ENCODE measurements at regions not wholly inside any gene's neighbourhood (a gene's known extent, or its start where the extent isn't known, plus 50 kb on each side); places are given as distances from the start of the nearest gene placed in this dataset.

GRCh38 chr2:120984046-120984445 lies 248.4 kb downstream of the GLI2 start:
- POLR2A ChIA-PET, result no interaction called here
- no peak overlapping the region for H3K27ac ChIP-seq (ENCODE audit: low read depth, low read length)
- no peaks in the 10 kb centered on the region for H3K36me3 ChIP-seq (ENCODE audit: control insufficient read depth in 1 of 2, insufficient read depth in 2 of 2, low read length in 2 of 2)
- RAD21 ChIA-PET (ENCODE audit: low non-redundant PET in 1 of 2, low total read pairs in 2 of 2, uncharacterized antibody in 2 of 2, unreplicated experiment in 2 of 2), result no interaction called here
- no peaks in the 10 kb centered on the region for H3K9me2 ChIP-seq (ENCODE audit: insufficient read depth)
- H3K9me3 ChIP-seq (ENCODE audit: control insufficient read depth in 1 of 2, insufficient read depth in 1 of 2, low read depth in 1 of 2, low read length in 2 of 2), result no peaks in the 10 kb centered on the region
- no peaks in the 10 kb centered on the region for H3K79me2 ChIP-seq (ENCODE audit: insufficient read depth, low read length)
- intact Hi-C loops (cut with micrococcal nuclease), result no loop called here
- CTCF ChIA-PET, result no interaction called here
- H3K9ac ChIP-seq (ENCODE audit: low read length), result no peak overlapping the region
- H3K4me1 ChIP-seq (ENCODE audit: control insufficient read depth in 1 of 2, insufficient read depth in 2 of 2, low read length in 2 of 2), result no peaks in the 10 kb centered on the region; a peak in 1 of 4 replicates
- H3K27me3 ChIP-seq (ENCODE audit: insufficient read depth, low read length), result no peaks in the 10 kb centered on the region; the same call in 1 of the 2 replicates
- BruUV-seq (replicated peaks), result no TSS peak
- no peak overlapping the region for H2AFZ ChIP-seq (ENCODE audit: low read depth, low read length, poor library complexity, severe bottlenecking)
- no peak for TF ChIP-seq REST (IDR thresholded peaks at IDR 0.05; ENCODE audit: low read depth)
- TF ChIP-seq SP1 (IDR thresholded peaks at IDR 0.05; ENCODE audit: low read depth), result no peak
- no peak for TF ChIP-seq MAX (IDR thresholded peaks at IDR 0.05)
- TF ChIP-seq TCF7L2 (IDR thresholded peaks at IDR 0.05; ENCODE audit: borderline replicate concordance, extremely low read depth, insufficient read depth, insufficient read length), result no peak
- TF ChIP-seq JUND (IDR thresholded peaks at IDR 0.05), result no peak
- TF ChIP-seq ATF3 (IDR thresholded peaks at IDR 0.05), result no peak
- TF ChIP-seq EZH2phosphoT487 (IDR thresholded peaks at IDR 0.05; ENCODE audit: borderline replicate concordance), result no peak
- H3K4me3 ChIP-seq (replicated peaks in 1 of 2; ENCODE audit: low read depth in 1 of 2, low read length in 2 of 2), result no peak overlapping the region
- no peak for DNase-seq (ENCODE audit: low read depth, low spot score)
- no peaks in the 10 kb centered on the region for H4K20me1 ChIP-seq (ENCODE audit: insufficient read depth)
- no peak for ATAC-seq
- no peak overlapping the region for H3K4me2 ChIP-seq (ENCODE audit: low read length)
